ENCODE measurements at regions not wholly inside any gene's neighbourhood (a gene's known extent, or its start where the extent isn't known, plus 50 kb on each side); places are given as distances from the start of the nearest gene placed in this dataset.

- in situ Hi-C loops (cut with HindIII; ENCODE audit: low sequenced_read_pairs), result no loop called here
Measured at GRCh38 chr9:22383718-22384117, 62.9 kb upstream of the DMRTA1 start.

GRCh38 chr9:22389271-22389670 lies 57.4 kb upstream of the DMRTA1 start:
- in situ Hi-C loops (cut with HindIII; ENCODE audit: low sequenced_read_pairs), result no loop called here

GRCh38 chr9:22392523-22392922 lies 54.1 kb upstream of the DMRTA1 start:
- in situ Hi-C loops (cut with HindIII; ENCODE audit: low sequenced_read_pairs), result no loop called here

- in situ Hi-C loops (cut with HindIII; ENCODE audit: low sequenced_read_pairs), result no loop called here
Measured at GRCh38 chr9:22395687-22396141, 50.9 kb upstream of the DMRTA1 start.
